Astrocyte of the cerebellum (primary cell): ENCODE measurements at regions not wholly inside any gene's neighbourhood (a gene's known extent, or its start where the extent isn't known, plus 50 kb on each side); places are given as distances from the start of the nearest gene placed in this dataset.

Source experiments
- DNase-seq: peaks from one replicate; pipeline ENCODE4 v3.0.0-alpha.2; 2011; ENCODE audit warnings: low read depth
- H3K4me3 ChIP-seq: 2 replicates; pipeline ENCODE4 v1.5.1; 2011; ENCODE audit warnings: mild to moderate bottlenecking, low read depth, low read length, moderate library complexity
- CTCF ChIP-seq: IDR thresholded peaks from 2 replicates; pipeline ENCODE4 v1.5.1; 2012; ENCODE audit warnings: low read length, low read depth, moderate library complexity, mild to moderate bottlenecking; ENCODE audit errors: missing control alignments
- in situ Hi-C: cut with HindIII; loops from 2 replicates; pipeline ENCODE4 v1.10.0; 2017; ENCODE audit warnings: low sequenced_read_pairs

- no peak for DNase-seq
- H3K4me3 ChIP-seq, result no peak overlapping the region
- in situ Hi-C loops, result no loop called here
- TF ChIP-seq CTCF, result no peak
Measured at GRCh38 chr2:204220896-204221295, 284.3 kb downstream of the ICOS start.

DNA sequence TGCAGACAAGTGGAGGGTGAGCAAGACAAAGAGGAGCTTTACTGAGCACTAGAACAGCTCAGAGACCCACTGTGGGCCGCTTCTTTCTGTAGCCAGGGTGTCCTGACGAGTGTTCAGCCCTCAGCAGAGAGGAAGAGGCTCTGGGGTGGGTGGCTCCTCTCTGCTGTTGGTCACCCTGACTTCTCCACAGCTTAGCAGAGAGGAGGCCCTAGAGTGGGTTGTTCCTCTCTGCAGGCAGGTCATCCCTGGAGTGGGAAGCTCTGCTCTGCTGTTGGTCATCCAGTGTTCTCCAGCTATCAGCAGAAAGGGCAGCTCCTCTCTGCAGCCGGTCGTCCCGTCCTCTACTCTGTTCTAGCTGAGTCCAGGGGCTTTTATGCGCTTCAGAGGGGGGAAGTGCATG lies 286.5 kb downstream of the ICOS start:
- in situ Hi-C loops, result no loop called here
- DNase-seq, result no peak
- no peak for TF ChIP-seq CTCF
- H3K4me3 ChIP-seq, result no peak overlapping the region

DNA sequence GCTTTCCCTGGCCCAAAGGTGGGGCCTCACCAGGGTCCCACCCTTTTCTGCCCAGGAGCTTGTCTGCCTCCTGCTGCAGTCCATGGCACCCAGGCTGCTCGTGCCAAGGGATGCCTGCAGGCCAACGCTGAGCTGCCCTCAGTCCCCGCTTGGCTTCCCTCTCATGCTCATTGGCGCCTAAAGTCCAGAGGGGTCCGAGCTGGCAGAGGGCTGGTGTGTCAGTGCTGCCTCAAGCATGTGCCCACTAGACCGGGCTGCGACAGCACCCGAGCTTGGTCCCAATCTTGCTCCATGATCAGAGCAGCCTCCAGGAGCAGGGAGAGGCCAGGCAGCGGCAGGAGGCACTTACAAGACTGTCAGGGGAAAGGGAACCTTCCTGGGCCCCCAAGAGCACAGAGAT lies 287.0 kb downstream of the ICOS start:
- no peak for TF ChIP-seq CTCF
- no peak overlapping the region for H3K4me3 ChIP-seq
- in situ Hi-C loops, result no loop called here
- DNase-seq, result no peak

DNA sequence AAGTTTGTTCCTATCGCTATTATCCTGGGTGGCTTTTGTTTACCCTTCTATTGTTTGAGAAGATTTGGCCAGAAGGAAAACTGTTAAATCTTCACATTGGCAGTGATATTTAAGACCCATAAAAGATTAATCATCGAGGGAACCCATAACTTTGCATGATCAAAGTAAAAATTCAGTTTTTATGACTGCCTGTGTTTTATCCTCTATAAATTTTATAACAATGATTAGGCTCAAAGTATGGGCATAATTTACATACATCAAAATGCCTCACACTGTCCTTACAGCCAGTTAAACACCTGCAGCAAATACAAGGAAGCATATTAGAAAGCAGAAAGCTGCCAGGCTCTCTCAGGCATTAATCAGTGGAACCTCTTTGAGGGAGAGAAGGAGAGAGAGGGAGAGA lies 289.1 kb downstream of the ICOS start:
- no peak overlapping the region for H3K4me3 ChIP-seq
- in situ Hi-C loops, result no loop called here
- no peak for TF ChIP-seq CTCF
- no peak for DNase-seq

DNA sequence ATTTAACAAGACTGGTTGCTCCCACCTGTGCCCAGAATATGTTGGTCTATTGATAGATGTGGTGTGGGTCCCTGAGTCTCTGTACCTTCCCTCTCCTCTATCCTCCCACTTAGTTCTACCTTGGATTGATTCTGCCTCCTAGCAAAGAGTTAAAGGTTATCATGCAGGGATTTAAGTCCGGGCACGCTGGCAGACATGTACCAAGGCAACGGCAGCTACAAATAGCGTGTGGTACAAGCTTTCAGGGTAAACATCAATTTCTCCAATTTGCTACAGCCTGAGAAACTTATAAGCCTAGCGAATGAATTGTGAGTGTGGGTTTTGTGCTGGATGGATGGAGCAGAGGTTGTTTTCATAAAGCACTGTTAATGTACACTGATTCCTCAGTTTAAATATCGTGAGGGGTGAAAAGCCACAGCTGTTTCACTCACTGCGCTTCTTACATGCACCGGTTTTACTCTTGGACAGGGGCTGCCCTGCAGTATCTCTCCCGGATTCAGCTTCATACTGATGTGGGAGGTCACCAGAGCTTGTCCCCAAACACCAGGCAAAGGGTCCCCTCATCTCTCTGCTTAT lies 289.8 kb downstream of the ICOS start:
- DNase-seq, result no peak
- H3K4me3 ChIP-seq, result no peak overlapping the region
- in situ Hi-C loops, result no loop called here
- no peak for TF ChIP-seq CTCF

DNA sequence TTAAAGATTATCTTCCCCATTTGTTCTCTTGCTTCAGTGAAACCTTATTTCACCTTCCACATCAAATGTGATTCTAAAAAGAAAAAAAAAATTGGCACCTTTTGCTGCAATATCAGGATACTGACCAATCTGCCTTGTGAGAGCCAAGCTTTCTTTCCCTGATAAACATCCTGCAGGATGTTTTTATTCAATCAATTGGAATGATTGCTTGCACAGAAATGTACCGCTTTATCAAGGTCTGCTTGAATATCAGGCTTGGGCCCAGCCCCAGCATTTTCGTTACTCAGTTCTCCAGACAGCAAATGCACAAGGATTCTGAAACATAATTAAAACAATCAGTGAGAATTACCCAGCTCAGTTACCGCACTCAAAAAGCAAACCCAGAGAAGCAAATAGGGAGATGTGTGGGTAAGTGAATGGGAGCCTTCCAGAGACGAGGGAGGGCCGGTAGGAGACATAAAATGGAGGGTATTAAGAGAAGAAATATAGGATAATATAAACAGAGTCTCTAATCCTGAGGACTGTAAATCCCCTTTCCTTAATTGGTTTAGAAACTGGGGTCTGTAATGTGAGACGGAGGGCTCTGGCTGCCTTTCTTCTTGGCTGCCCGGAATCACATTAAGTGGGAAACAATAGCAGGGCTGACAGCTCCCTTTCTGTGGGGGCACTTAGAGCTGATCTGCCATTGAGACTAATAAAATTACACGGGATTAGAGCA lies 291.8 kb downstream of the ICOS start:
- TF ChIP-seq CTCF, result no peak
- no peak overlapping the region for H3K4me3 ChIP-seq
- DNase-seq, result no peak
- in situ Hi-C loops, result no loop called here
